GM18517 (cell line): ENCODE measurements at regions not wholly inside any gene's neighbourhood (a gene's known extent, or its start where the extent isn't known, plus 50 kb on each side); places are given as distances from the start of the nearest gene placed in this dataset.
"Not testable (repeated sequence)": the region's sequence is repeated elsewhere in the genome, so short reads cannot be mapped to it uniquely, and the experiment has no call there.

ENCODE experiments used
- ATAC-seq: cut with Tn5 transposase; IDR thresholded peaks from one replicate; pipeline ENCODE4 v1.9.1; 2021; ENCODE audit warnings: mild to moderate bottlenecking, moderate library complexity; ENCODE audit not compliant: unreplicated experiment

GRCh38 chr4:11691236-11691635 is 262.5 kb upstream of the HS3ST1 start:
- ATAC-seq: no peak

DNA sequence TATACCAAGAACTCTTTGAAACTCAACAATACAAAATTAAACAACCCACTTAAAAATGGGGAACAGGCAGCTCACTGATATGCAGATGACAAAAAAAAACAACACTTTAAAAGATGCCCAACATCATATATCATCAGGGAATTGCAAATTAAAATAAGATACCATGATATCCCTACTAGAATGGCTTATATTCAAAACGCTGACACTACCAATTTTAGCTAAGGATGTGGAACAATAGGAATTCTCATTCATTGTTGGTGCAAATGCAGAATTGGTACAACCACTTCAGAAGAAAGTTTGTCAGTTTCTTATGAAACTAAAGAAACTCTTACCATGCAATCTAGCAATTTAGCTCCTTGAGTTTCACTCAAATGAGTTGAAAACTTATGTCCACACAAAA is 259.0 kb upstream of the HS3ST1 start:
- no peak for ATAC-seq

- ATAC-seq: no peak
These were observed 256.8 kb upstream of the HS3ST1 start for GRCh38 chr4:11685481-11685880.

GRCh38 chr4:11675051-11675800 is 246.5 kb upstream of the HS3ST1 start:
- ATAC-seq: no peak

DNA sequence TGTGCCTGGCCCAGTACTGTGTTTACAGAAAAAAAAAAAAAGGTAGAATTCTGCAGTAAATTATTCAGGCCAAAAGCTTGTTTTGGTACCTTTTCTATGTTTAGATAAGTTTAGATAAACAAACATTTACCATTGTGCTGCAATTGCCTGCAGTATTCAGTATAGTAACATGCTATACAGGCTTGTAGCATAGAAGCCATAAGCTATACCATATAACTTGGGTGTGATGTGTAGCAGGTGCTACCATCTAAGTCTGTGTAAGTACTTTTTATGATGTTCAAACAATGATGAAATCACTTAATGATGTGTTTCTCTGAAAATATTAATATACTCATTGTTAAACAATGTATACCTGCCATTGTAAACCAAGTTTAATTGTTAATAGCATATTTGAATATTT is 241.6 kb upstream of the HS3ST1 start:
- ATAC-seq: no peak

GRCh38 chr4:11669156-11669555 is 240.5 kb upstream of the HS3ST1 start:
- no peak for ATAC-seq

DNA sequence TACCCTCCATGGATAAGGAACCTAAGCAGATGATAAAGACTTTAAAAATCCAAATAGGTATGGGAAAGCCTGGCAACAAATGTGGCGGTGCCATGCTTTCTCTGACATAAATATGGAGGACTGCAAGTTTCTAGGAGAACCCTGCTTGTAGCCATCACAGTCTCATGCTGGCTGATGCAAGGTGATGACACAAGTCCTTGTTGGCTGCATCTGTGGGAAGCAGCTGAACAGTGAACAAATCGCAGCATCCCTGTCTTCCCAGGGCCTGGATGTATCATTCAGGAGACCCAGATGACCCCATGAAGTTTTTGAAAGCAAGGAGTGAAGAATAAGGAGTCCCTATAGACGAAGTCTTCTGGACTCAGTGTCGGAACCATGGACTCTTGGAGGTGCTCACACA is 234.4 kb upstream of the HS3ST1 start:
- ATAC-seq: no peak

GRCh38 chr4:11650801-11651596 is 222.3 kb upstream of the HS3ST1 start:
- ATAC-seq: no peak

- ATAC-seq: no peak
These were observed 218.7 kb upstream of the HS3ST1 start for GRCh38 chr4:11647433-11647832.

DNA sequence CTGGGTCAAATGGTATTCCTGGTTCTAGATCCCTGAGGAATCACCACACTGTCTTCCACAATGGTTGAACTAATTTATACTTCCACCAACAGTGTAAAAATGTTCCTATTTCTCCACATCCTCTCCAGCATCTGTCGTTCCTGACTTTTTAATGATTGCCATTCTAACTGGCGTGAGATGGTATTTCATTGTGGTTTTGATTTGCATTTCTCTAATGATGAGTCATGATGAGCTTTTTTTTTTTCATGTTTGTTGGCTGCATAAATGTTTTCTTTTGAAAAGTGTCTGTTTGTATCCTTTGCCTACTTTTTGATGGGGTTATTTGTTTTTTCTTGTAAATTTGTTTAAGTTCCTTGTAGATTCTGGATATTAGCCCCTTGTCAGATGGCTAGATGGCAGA is 214.4 kb upstream of the HS3ST1 start:
- not testable (repeated sequence) for ATAC-seq

DNA sequence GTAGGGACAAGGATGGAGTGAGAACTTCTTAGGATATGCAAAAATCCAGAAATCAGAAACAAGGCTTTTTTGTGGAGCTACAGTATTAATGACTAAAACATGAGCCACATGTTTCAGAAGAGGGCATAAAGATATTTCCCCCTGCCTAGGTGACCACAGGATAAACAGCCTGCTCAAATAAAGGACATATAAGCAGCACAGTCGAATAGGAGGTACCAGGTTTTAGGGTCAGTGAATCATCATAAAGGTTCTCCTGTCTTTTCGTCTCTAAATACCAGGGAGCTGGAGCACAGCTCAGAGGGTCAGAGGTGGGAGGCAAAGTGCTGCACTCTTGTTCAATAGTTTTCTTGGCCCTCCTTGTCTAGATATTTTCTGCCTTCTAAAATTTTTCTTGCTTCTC is 211.9 kb upstream of the HS3ST1 start:
- ATAC-seq: no peak

- ATAC-seq: no peak
These were observed 207.9 kb upstream of the HS3ST1 start for GRCh38 chr4:11636551-11636950.

- ATAC-seq: no peak
These were observed 207.3 kb upstream of the HS3ST1 start for GRCh38 chr4:11636031-11636430.

GRCh38 chr4:11635342-11635741 is 206.6 kb upstream of the HS3ST1 start:
- ATAC-seq: no peak

DNA sequence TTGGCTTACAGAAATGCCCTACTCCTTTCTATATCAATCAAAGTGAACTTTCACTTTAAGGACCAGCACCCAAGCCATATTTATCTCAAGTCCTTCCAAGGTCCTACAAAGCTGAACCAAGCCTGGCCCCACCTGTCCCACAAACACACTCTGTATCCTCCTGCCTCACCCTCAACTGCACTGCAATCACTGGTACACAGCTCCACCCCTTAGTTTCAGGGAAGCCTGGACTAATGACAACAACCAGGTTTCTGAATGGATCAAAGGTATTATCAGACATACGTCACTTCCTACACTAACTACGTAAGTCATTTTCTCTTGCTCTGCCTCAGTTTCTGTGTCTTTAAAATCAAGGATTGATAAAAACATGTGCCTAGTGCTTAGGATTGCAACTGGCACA is 205.6 kb upstream of the HS3ST1 start:
- ATAC-seq: no peak

GRCh38 chr4:11633430-11633829 is 204.7 kb upstream of the HS3ST1 start:
- ATAC-seq: no peak

DNA sequence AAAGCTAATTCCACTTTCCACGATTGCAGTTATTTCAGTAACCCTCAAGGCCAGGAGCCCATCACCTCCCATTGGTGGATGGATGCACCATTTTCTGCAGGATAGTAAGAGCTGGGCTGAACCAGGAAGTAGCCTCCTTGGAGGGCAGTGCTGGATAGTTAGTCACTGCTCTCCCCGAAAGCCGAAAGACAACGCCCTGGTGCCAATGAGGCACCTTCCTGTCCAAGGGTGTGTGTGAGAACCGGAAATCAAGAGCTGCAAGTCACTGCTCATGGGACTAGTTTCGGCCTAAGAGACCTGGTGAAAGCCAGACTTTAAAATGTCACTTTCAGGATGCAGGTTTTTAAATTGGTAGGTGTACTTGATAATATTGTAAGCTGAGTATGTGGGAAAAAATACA is 203.8 kb upstream of the HS3ST1 start:
- no peak for ATAC-seq

GRCh38 chr4:11632025-11632424 is 203.3 kb upstream of the HS3ST1 start:
- no peak for ATAC-seq

DNA sequence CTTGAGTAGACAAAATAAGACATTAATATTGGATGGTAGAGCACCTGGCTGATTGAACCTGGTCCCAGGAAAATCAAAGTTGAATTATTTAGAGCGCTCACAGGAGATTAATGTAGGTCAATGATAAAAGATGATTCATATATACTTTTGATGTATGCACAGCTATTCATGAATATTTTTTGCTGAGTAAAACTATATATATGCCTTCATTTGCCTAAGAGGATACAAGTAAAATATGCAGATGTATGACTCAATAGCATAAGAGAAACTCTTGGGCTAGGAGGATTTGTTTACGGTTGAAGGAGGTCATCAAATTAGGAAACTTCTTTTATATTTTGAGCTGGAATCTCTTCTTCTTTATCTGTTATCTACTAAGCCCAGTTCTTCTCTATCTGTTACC is 202.7 kb upstream of the HS3ST1 start:
- no peak for ATAC-seq

DNA sequence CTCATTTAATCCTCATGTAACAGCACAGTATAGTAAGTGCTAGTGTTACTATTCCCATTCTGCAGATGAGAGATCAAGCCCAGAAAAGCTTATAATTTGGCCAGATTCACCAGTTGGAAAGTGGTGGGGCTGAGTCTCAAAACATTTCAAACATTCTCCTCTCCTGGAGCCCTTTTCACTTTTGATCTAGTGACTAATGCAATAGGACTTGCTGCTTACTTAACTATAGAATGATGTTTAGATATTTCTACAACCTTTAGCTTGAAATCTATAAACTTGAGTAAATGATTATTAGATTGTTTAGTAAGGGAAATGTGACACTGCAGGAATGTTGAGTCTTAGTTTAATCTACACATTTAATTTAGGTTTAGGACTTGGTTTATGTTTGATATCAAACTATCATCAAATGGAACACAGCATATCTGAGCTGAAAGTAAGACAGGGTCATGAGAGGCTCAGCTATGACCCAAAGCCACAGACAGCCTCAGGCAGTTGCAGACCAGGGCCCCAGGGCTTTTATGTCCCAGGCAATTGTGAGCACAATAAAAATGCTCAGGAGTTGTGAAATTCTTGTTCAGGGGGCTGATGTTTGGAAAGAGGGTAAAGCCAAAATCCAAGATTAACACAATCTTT is 199.5 kb upstream of the HS3ST1 start:
- no peak for ATAC-seq

DNA sequence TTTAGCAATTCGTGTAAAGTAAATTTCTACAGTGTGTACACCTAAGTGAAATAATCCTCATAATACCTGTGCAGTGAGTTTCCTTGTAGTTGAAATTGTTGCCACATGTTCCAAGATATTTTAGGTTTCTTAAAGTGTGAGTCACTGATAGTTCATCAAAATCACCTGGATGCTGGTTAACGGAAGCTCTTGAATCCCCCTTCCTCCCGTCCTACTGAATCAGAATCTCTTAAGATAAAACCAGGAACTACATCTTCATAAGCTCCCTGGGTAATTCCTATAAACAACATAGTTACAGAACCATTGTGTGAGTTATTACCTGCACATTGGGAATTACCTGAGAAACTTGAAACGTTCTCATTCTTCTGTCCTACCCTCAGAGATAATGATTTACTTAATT is 197.4 kb upstream of the HS3ST1 start:
- no peak for ATAC-seq

DNA sequence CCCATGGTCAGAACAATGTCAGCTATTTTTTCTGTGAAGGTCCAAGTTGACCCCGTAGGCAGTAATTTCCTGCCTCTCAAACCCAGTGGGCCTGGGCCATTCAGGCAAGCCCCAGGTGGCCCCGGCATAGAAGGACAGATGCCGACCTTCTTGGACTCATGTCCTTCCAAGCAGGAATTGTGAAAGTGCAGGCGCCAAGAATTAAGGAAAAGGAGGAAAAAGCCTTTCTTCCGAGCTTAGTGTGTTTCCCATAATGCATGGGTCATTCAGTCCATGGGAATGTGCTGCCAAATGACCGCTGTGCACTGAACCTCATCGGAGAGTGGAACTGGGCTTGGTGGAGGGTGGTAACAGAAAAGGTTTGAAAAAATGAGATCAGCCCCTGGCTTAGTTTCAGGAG is 196.5 kb upstream of the HS3ST1 start:
- no peak for ATAC-seq
